Amniotic epithelial cell (primary cell): ENCODE measurements at regions not wholly inside any gene's neighbourhood (a gene's known extent, or its start where the extent isn't known, plus 50 kb on each side); places are given as distances from the start of the nearest gene placed in this dataset.

Experiments used
- DNase-seq: peaks from one replicate; pipeline ENCODE4 v3.0.0-alpha.2; 2010; ENCODE audit warnings: low read depth

DNA sequence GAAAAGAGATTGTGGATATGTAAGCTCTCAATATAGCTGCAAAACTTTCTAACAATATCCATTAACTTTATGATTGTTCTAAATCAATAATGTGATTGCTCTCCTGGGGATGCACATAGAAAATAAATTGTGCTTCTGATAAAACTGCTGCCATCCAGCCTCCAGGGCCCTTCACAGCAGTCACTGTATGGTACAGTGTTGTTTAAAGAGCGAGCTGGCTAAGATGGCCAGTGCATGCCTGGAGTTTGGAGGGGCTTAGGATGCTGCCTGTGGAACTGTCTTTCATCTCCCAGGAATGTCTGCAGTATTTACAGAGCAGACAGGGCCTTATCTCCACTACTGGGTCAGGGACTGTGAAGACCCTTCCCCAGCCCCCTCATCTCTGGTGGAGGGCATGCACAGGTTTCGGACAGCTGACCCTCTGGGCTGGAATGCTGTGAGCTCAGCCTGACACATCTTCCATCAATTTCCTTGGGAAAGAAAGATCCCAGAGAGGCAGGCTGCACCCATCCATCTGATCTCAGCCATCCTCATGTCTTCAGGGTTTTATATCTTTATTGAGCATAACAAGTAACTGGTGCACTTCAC lies 137.0 kb downstream of the PLPP3 start:
- DNase-seq = no peak

DNA sequence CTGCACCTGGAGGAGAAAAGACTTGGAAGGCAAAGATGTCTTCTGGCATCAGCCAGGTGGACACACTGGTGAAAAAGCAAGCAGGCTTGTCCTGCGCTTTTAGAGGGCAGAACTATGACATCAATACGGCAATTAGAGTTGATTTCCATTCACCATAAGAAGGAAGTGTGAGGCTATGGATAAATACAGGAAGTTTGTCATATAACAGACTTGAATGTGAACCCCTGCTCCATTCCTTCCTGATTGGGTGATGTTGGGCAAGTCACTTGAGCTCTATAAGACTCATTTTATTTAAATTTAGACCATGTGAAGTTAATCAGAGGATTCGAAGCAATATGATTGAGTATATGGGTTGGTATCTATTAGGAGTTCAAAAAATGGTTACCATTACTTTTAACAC lies 137.8 kb downstream of the PLPP3 start:
- no peak for DNase-seq

DNA sequence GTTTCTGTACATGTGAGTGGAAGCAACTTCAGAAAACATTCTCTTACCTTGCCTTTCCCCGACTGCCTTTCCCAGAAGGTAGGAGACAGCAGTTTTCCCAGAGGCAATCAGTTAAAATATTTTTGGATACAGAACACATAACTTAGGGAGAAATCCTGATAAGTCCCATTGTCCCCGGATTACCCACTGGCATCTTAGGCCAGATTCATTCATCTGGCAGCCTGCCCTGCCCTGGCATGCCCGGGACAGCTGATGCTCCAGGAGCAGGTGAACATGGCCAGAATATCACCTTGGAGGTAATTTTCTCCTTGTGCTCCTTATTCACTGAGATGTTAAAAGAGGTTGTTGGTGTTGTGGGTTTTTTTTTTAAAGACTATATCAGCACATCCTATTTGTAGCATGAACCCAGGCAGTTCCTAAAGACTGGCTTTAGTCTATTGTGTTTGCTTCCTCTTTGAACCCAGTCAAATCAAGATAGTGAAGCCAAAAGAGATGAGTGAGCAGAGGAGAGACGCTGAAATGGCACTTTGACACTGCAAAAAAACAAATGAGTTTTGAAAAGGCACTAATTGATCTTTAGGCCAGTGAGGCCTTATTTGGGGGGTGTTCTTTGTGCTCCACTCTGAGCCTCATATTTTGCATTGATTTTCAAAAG lies 139.6 kb downstream of the PLPP3 start:
- no peak for DNase-seq

DNA sequence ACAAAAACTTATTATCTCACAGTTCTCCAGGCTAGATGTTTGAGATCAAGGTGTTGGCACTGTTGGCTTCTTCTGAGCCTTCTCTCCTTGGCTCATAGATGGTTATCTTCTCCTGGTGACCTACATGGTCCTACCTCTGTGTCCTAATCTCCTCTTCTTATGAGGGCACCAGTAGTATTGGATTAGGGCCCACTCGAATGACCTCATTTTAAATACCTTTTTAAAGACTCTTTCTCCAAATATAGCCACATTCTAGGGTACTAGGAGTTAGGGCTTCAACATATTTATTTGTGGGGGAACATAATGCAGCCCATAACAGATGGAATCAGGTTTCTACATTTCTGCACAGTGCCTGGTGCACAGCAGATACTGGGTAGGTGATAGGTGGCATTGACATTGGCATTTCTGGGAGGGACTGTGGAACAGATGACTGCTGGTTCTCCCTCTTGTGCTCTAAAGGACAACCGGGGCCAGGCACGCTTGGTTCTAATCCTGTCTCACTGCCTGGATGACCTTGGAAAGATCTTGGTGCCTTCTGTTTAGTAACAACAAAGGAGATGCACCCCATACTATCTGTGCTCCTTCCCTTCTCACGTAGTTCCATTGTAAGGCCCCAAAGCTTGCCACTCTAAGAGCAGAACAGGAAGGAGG lies 140.3 kb downstream of the PLPP3 start:
- no peak for DNase-seq

DNA sequence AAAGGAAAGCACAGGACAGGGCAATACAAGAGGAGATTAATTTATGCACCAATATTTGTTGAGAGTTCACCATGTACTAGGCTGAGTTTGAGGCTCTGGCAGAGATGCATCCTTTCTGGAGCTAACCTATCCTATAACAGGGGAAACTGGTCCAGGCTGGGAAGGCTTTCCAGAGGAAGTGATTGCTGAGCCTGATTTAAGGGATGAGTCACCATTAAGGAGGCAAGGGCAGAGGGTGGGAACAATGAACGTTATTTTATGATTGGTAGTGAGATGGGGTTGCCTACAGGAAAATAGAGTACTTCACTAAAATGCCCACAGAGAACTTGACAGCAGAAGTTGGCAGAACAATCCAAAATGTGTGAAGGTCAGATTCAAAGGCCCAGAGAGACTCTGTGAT lies 141.4 kb downstream of the PLPP3 start:
- DNase-seq = no peak

DNA sequence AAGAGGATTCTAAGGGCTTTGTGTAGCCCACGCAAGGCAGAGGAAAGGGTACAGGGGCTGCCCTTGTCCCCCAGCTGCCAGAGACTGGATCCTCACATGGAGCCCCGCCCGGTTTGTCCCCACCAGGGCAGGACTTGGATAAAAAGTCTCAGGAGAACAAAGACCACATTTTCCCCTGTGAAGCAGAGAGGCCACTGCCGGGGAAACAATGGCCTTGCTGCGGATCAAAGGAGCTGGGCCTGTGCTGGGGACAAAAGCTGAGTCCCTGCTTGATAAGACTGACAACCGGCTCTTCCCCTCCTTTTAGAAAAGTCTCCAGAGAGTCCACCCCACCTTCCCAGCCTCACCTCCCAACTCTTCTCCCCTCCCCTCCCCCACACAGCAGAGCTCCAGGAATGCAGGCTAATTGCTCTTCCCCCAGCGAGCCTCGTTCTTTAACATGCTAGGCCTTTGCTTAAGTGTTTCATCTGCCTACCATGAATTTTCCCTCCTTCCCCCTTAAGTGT lies 142.4 kb downstream of the PLPP3 start:
- no peak for DNase-seq

DNA sequence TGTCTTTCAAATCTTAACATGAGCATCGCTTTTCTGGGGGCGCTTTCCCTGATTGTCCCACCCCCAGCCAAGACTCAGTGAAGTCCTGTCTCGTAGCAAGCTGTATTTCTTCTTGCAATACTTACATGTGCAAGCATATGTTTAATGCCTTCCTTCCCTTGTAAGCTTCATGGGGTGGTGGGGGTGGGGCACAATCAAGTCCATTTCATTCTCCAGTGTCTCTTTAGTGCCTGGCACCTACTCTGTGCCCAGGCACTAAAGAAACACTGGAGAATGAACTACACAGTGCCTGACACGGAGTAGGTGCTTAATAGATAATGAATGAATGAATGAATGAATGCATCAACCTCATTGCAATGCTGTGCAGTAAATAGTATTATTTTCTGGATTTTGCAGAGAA lies 143.1 kb downstream of the PLPP3 start:
- no peak for DNase-seq

DNA sequence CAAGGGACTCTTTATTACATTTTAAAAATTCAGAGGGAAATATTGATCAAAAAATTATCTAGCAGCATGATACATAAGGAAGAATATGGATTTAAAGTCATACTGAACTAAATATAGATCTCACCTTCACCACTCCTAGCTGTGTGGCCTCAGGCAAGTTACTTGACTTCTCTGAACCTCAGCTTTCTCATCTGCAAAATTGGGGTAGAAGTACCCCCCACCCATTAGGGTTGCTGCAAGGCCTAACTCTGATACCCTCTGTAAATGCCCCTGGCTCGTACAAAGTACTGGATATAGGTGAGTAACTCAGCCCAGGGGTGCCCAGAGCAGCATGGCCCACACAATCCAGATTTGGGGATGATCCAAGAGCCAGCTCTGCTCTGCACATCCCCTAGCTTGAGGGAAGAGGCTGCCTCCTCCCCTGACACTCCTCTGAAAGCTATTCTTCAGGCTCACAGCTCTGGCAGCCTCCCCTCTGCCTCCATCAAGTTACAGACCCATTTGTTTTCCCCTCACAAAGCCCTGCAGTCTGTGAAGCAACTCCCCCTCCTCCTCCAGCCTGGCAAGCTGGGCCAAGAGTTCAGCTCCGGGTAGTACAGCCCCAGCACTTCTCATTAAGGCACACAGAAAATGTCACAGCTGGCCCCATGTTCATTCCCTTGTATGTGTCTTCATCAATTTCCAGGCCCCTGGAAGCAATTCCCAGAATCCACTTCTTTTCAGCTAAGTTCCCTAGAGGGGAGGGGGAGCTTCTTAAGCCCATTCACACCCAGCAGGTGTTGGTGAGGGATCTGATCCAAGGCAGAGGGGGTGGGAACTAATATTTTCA lies 143.7 kb downstream of the PLPP3 start:
- no peak for DNase-seq

DNA sequence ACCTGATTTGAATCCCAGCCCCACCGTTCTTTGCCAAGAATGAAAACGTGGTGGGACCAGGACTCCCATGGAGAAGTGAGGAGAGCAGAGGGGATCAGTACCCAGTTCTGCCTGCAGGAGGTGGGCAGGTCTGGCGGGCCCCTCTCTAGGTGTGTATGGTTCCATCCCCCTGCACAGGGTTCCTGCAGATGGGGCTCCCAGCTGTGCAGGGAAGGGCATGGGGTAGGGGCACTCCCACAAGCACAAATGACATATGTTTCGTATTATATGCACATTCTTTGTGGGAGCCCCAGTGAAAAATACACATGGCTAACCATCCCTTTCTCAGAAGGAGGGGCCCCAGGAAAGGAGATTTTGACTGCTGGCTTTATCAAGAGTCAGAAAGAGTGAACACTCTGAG lies 144.6 kb downstream of the PLPP3 start:
- no peak for DNase-seq

DNA sequence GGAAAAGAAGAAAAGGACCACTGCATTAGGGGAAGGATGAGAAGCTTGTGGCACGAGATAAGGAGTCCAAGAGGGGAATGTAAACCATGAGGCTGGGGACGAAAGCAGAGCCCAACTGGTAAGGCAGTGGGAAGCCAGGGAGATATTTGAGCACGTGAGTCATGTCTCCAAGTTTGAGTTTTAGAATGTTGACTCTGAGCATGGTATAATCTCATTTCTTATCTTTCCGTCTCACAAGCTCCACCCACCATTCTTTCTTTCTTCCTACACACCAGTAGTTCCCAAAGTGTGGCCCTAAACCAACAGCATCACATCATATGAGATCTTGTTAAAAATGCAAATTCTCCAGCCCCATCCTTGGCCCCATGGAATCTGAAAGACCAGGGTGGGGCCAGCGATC lies 145.3 kb downstream of the PLPP3 start:
- peak; percentile 47 for DNase-seq

DNA sequence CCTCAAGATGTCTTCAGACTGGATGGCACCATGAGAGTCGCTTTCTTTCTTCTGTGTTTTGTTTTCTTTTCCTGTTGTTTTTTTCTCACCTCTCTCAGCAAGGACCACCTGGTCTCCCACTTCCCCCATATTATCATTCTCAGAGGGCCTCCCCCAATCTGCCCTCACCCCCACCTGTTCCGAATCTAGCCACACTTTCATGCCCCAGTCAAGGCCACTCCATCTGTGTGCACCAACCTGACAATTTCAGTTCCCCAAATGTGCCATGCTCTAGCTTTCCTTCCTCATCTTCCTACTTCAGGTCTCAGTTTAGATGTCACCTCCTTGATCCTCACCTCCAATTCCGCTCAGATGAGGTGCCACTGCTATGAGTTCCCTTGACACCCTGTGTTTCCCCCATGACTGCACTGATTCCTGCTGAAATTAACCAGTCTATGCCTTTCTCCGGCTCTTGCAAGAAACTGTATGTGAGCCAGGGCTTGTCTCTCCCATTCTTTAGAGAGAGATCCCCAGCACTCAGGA lies 146.2 kb downstream of the PLPP3 start:
- no peak for DNase-seq

DNA sequence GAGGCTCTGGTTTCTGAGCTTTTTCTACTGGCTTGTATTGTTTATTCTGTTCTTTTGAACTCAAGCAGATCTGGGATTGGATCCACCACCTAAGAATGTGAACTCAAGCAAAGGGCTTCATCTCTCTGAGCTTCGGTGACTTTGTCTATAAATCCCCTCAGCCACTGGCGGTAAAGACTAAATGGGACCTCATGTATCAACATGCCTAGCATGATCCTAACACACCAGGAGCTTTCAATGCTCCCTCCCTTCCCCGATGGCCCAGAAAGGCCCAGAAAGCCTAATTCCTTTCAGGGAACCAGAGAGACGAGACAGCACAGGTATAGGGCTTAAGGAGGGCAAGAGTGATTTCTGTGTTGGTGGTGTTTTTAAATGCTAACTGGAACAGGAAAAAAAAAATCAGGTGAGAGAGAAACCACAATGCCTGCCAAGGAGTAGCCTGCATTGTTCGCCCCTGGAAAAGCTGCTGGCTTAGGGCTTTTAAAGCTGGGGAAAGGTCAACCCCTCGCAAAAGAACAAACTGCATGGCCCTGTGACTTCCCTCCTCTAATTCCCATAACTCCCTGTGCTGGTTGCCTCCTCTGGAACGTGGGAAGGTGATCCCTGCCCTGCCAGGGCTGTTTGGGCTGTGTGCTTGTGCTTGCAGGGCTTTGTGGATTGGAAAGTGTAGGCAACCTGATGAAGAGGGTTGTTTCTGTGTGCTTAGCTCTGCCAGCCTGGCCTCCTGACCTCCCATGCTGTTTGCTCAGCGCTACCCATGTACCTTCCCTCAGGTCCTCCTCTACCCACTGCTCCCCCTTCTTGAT lies 147.0 kb downstream of the PLPP3 start:
- no peak for DNase-seq

DNA sequence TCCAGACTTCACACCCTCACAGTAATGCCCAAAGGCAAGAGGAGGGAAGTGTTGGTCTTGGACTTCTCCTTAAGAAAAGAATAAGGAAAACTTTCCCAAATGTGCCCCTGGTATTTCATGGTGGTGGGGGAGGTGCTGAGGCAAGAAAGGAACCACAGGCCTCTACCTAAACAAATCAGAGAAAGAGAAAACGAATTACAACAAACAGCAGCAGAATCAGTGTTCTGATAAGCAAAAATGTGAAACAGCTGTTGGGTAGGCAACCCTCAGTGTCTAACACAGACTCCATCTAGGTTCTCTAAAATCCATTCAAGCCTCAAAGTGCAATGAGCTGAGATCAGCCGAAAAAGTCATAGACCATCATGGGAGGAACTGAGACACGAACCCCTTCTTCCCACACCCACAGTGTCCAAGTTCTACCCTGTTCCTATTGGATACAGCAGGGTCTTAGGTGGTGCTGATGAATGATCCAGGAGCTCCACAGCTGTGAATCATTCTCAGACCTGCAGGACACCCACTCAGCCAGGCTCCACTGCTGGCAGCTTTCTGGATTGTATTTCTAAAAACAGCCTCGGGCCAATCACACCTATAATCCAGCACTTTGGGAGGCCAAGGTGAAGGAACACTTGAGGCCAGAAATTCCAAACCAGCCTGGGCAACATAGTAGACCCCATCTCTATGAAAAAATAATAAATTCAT lies 149.1 kb downstream of the PLPP3 start:
- no peak for DNase-seq

DNA sequence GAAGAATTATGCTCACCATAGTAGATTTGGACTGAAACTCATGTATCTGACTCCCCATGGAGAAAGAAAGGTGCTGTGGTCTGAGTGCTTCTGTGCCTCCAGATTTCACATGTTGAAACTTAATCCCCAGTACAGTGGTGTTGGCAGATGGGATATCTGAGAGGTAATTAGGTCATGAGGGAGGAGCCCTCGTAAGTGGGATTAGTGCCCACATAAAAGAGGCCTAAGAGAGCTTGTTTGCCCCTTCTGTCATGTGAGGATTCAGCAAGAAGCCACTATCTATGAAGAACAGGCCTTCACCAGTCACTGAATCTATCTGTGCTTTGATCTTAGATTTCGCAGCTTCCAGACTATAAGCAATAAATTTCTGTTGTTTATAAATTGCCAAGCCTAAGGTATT lies 150.1 kb downstream of the PLPP3 start:
- no peak for DNase-seq

DNA sequence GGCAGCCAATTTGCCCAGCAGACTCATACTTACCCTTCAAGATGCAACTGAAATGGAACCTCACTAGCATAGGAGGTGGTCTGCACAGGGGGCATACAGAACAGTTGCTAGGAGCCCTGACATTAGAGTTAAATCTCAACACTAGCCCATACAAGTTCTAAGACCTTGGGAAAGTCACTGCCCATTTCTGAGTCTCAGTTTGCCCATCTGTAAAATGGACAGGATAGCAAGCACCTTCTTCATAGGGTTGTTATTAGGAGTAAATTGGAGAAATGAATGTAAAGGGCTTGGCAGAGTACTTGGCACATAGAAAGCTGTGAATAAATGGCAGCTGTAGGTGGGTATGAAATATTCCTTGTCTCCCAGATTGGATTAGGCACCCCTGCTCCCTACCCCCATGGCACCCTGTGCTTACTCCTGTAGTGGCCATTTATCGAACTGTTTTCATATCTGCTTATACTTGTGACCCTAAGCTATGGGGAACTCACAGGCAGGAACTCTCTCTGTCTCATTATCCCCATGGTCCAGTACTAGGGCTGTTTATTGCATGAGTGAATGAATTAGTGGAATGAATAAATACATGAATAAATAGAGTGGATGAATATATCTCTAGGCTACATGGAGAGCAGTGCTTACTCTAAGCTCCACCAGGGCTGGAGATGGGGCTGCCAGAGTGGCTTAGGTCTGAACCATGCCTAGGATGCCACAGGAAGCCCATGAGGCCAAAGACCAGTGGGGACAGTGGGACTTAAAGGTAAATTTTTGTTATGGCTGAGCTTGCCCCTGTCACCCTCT lies 152.6 kb downstream of the PLPP3 start:
- no peak for DNase-seq

DNA sequence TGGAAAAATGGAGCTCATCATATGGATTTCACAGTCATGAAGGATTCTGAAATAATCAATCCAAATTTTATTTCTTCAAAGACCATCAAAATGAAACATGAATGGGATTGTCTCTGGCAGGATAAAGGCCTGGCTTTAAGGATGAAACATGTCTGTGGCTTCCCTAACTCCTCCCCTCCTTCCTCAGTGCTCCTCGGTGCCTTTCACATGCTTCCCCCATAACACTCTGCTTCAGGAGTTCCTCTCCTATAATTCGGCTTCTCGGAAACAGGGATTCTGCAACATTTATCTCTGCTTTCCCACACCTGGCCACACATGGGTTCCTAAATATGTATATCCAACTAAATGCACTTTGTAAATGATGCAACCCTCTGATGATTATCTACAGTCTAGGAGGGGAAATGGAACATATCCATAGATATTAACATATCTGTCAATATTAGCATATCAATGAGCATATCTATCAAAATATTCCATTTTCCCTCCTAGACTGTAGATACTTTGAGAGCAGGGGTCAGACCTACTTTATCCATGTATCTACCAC lies 153.8 kb downstream of the PLPP3 start:
- no peak for DNase-seq

DNA sequence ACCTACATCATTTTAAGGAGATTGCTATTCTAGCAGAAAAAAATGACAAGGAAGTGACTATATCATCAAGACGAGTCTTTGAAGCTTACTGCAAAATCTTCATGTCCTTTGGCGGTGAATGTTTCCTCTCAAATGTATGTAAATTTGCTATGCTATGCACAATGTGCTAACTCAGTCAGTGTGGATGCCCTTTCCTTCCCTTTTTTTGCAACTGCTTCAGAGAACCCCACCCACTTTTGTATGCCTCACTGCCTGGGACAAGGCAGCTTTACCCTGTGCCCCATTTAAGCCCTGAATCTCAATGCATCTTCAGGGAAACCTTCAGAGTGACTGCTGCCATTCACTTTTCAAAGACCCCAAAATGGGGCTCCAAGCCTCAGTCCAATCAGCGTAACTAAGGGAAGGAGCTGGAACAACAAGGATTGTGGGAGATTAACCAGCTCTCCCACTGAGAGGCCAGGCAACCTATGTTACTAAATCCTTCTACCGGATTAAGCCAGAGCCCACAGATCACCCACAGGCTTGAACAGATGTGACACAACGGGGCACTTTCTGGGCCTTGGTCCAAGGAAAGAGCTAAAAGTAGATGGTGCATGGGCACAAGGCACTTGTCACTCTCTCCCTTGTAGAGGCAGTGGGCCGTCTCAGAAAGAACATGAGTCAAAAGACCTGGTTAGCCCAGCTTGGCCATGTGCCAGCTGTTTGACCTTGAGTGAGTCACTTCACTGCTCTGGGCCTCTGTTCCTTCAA lies 154.4 kb downstream of the PLPP3 start:
- DNase-seq = peak; percentile 75

DNA sequence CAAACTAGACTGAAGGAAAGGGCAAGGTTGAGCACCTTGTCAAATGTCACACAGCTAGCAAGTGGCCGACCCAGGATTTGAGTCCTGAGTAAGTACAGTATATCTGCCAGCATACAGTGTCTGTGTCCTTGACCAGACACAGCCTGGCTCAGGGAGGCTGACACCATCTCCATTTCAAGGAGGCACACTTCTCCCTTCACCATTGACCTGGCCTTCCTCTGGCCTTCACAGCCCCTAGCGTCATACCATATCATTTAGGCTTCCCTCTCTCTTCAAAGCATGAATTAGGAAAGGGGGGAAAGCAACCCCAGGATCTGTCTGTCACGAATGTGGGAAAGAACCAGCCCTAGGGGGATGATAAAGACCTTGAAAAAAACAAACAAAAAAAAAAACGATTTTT lies 155.6 kb downstream of the PLPP3 start:
- no peak for DNase-seq

DNA sequence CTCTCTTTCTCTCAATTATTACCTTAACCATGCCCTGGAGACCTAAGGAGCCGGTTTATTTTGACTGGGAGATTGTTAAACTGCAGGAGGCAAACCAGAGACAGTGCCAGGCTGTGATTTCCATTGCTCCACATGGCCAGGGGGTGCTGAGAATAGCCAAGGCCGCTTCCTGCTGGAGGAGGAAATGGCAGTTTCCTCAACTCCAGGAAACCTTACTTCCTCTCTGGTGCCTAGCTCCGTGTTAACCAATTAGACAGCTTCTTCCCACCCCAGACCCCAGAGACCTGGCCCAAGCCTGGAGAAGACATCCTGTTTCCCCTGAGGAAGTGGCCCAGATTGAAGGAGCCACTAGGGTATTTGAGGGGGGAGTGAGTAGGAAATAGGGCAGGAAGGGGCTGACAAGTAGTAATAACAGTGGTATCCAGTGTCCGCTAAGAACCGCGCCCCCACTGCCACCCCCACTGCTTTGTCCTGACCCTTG lies 161.2 kb downstream of the PLPP3 start:
- no peak for DNase-seq
